ENCODE measurements at regions not wholly inside any gene's neighbourhood (a gene's known extent, or its start where the extent isn't known, plus 50 kb on each side); places are given as distances from the start of the nearest gene placed in this dataset.
"Not testable (repeated sequence)": the region's sequence is repeated elsewhere in the genome, so short reads cannot be mapped to it uniquely, and the experiment has no call there.

DNA sequence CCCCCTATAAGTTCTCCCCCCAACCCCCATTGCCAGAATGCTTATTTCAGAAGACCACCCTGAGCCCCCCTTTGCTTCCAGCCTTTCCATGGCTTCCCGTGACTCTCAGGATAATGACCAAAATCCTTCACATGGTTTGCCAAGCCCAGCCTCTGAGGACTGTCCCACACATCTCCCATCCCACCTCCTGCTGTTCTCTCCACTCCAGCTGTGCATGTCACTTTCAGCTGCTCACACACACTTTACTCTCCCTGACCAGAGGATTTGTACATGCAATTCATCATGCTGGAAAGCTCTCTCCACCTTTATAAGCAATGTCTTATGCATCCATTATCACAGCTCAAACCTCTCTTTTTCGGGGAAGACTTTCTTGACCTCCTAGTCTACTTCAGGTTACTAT lies 164.2 kb downstream of the PRL start:
- no peak for DNase-seq

DNA sequence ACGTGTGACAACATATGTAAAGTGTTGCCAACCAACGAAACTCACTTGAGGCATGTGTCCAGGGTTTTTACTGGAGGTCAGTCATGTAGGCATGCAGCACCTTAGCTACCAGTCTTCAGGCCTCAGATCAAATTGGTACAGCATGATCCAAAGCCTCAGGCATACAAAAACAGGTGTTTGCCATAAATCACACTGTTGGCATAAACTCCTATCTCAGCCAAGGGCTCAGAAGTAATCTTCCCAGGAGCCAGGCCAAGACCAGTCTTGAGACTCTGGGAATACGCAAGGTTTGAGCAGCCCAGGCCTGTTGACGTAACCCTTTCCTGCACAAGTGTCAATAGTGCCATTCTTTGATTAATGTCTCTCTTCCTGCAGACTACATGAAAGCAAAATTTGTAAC lies 163.5 kb downstream of the PRL start:
- DNase-seq = no peak

DNA sequence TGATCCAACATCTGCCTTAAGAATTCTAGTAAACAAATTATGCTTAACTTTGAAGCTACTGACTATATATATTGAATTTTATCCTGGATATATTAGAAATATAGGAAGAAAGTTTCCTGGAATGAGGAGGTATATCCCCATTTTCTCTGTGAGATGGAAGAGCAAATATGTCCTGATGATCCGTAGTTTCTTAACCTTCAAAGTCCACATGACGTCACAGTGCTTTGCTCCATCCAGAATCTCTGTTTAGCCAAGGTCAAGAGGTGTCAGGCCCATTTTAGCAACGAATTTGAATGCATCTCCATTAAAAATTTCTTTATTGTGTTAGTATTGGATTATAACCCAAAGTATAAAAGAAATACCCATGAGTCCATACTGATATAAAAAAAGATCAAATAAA lies 162.5 kb downstream of the PRL start:
- DNase-seq = no peak

DNA sequence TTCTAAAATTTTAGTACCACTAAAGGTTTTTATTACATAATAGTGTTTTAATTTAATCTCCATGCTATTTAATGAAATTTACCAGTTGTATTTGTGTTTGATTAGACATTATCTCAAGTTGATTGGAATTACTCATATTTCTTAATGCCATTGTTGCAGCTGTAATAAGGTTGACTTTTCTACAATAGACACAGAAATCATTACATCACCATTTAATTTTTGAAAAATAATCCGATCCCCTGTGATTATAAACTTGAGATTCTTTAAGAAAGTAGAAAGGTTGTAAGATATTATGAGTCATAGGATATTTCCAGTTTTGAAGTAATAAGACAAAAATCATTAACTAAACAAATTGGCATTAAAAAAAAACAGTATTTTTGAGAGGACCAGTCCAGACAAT lies 161.4 kb downstream of the PRL start:
- no peak for DNase-seq

DNA sequence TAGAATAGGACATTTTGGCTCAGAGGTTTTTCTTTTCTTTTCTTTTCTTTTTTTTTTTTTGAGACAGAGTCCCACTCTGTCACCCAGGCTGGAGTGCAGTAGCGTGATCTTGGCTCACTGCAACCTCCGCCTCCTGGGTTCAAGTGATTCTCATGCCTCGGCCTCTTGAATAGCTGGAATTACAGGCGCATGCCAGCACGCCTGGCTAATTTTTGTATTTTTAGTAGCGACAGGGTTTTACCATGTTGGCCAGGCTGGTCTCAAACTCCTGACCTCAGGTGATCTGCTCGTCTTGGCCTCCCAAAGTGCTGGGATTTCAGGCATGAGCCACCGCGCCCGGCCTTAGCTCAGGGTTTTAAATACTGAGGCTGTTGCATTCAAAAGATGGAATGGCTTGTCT lies 156.1 kb downstream of the PRL start:
- DNase-seq = not testable (repeated sequence)

DNA sequence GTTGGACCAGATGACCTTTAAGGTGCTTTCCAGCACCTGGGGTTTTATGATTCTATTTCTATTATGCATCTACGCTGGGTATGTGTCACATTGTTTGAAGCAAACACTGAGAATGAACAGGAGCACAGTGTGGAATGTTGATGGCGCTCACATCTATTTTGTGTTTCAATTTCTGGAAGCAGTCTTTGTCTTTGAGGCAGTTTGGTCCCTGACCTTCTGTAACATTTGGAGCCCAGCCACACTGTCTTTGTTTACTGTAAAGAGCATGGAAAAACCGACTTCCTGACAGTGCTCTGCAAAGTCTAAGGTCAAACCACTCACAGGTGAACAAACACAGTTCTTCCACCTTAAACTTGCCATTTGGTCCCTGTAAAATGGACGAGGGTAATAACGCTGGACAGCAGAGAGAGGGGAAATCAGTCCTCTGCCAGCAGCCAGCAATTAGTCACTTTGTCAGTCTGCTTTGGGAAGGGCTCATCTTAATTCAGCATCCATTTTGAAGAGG lies 155.5 kb downstream of the PRL start:
- DNase-seq = no peak

DNA sequence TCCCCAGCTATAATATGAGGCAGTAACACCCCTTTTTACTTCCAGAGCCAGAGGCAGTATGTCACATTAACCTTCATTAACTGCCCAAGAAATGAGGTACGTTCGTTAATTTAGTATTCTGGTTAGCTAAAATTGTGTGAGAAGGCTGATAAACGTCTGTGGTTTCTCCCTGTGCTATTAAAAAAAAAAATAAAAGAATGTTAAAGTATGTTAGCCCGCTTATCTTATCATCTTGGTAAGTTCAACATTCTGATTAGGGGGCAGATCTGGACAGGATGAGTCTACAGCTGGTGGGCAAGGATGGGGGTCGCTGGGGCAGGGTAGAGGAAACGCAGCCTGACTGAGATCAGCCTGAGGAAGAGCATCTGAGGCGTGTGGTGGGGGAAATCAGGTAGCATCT lies 154.0 kb downstream of the PRL start:
- DNase-seq = no peak

DNA sequence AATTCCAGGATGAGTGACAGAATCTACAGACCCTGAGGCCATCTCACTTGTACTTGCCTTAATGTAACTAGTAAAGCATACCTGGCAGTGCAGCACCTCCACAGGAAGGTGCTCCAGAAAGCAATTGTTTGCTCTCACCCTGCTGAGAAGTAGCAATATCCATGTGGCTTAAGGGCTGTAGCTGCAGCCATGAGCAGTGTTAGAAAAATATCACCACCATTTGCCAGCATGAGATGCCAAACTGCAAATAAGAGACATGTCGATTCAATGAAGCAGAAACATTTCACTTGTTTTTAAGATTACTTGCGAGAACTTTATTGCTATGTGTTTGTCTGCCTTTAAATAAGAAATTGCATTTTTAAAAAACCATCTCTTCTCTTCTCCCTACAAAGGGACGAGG lies 151.5 kb downstream of the PRL start:
- DNase-seq = no peak

DNA sequence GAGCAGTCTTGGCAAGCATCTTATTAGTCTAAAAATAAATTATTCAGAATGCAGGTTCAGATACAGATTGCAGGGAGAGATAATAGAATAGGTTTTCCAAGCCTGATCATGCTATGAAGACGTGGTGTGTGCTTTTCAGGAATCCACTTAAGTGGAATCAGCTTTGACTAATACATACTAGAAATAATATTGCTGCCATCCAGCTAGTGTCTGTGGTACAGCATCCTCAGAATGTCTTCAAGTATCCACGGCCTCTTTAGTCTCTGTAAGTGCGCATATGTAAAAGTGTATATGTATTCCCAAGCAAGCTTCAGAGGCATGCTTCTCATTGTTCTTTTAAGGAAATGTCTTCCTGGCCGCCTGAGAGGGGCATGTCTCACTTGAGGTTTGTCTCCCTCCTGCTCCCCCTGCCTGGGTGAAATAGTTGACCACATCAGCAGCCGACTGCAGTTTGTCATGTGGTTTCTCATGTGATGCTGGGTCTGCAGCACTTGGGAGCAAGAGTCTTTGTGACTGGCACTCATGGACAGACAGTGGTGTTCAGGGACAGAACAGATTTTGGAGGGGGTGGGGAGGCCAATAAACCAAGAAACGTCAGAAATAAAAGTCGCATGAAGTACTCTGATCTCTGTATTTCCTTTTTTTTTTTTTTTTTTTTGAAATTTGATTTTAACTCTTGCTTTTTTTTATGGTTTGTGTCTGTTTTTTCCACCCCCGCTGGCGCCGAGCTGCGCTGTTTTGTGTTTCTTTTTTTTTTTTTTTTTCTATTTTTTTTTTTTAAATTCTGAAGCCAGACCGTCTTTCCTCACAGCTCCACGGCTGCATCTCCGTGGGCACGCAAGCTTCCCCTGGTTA lies 150.8 kb downstream of the PRL start:
- DNase-seq = peak; percentile 12

DNA sequence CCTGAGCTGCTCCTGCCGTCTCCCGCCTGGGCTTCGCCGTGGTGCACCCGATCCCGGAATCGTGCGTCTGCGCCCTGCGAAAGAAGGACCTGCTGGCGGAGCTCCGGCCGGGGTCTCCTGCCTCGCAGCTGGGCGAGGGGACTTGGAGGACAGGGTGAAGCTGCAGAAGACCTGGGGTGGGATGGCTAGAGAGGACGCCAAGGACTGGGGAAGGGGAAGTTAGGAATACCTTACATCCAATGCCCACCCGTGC lies 150.2 kb downstream of the PRL start:
- no peak for DNase-seq

DNA sequence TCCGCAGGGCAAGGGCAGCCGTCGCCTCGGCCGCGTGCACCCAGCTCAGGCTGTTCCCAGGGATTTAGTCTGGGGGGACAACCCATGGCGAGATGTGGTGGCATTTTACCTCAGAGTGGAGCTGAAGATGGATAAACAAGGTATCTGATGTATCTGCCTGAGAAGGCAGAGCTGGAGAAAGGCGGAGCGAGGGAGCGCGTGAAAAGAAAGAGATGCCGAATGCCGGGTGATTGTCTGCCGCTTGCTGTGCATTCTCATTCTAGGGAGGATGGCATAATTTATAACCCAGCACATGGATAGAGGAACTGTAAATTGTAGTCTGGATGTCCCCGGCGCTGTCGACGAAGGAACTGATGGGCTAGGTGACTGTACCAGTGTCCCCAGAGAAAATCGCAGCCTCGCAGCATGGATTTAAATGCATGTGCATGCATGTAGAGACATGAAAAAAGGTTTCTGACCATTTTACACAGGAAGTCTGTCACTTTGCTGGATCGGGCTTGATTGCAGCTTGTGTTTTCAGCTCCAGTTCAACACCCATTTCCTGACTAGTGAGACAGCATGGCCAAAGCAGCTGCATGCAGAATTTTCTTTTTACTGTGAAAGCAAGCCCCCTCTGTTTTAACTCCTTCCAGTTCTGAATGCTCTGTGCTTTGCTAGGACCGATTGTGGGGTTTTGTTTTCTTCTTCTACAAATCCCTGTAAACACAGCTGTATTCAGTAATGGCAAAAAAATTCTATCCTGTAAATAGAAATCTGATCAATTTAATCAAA lies 149.7 kb downstream of the PRL start:
- DNase-seq = no peak

DNA sequence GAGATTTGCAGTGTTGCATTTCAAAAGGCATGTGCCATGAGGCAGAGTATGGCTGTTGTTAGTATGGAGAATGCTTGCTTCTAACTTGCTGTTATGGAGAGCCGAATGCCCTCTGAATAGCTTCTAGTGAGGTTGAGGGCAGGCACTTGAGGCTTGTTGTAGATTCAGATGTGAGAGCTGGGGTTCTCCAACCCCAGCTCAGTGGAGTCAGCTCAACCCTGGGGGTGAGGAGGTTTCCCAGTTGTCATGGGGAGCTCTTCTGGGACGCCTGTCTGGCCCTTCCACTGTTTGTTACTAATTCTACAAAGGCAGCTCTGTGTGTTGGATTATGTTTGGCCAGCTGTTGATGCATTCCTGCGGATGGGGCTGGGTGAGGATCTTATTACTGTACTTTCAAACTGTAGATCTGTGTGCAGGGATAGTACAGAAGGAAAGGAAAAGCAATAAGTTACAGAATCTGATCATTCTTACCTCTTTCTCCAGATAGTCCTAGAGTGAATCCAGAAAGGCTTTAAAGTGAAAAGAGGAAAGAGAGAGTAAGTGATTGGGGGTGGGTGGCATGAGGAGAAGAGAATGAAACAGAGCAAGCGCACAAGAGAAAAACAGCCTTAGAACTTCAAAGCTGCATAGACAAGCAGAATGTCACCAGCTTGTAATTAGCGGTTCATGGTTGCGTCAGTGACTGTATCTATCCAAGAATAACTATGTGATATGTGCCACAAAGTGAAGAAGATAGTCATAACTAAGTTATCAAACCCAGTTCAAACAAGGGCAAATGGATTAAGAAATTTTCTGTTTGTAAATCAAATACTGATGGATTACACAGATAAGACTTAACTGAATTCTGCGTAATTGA lies 148.7 kb downstream of the PRL start:
- DNase-seq = no peak

DNA sequence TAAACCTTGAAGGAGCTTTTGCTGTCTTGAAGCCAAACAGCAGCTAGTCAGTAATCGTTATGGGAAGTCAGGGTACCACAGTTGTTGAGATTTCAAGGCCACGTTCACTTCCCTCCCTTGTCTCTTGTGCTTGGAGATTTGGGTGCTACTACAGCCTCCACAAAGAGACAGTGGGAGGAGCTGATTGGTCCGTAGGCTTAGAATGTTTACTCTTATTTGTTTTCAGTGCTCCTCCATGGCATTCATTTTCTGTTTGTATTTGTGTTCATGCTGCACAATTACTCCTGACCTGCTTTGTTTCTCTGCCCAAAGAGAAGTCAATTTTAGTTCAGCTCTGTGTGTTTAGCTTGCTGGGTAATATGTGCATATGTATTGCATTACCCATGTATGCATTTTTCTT lies 147.7 kb downstream of the PRL start:
- no peak for DNase-seq

DNA sequence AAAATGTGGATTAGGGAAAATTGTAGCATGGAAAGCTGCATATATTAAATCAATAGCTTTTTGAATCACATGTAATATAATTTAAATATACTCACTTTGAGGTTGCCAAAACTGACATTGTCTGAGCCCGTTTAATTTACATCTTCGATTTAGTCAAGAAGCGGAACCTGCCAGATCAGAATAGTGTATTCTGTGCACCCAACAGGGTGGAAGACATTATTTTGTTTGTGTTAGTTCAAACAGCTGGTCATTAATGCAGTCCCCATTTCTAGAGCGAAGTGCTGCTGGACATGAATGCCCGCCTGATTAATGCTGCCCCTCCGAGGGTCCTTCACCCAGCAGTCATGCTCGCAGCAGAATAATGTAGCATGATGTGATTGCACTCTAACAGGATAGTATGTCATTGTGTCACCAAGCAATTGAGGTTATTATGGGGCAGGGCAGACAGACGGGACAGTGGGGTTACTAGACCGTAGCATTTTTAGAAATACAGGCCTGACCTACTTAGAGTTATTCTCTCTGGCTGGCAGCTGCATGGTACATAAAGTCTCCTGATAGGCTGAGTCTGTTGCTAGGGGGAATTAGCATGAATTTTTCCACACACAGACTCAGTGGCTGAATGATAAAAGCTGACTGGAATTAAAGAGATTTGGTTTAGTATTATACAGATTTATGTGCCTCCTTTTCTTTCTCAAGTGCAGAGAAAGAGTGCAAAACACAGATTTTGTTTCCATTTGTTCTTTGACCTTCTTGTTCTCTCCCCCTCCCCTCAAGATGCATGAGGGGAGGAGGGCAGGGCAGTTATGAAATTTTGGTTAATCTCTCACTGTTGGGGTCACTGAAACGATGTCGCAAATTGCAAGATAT lies 147.1 kb downstream of the PRL start:
- DNase-seq = no peak

DNA sequence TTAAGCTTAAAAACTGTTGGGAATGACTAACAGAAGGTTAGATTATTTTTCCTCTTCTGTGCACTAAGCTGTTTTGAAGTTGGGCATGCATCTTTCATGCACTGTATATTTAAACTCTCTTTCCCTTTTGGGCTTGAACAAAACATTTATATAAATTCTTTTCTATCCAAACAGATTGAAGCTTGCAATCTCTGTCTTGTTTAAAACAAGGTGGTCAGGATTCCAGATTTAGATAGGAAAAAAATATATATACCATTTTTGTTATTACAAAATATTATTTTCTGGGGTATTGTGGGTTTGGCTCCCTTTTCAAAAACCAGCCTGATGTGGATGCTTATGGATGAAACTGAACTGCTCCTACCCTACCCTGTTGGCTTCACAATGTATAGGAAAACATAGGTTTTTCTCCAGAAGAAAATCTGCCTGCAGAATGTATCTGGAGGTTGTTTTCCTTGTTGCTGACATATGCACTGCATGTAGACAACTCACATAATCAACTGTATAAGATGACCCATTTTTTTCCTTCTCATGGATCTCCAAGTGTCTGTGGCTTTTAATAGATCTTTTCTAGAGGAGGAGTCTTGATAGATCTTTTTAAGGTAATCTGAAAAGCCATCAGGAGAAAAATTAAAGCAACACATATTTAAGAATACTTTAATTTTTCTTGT lies 146.3 kb downstream of the PRL start:
- DNase-seq = no peak

DNA sequence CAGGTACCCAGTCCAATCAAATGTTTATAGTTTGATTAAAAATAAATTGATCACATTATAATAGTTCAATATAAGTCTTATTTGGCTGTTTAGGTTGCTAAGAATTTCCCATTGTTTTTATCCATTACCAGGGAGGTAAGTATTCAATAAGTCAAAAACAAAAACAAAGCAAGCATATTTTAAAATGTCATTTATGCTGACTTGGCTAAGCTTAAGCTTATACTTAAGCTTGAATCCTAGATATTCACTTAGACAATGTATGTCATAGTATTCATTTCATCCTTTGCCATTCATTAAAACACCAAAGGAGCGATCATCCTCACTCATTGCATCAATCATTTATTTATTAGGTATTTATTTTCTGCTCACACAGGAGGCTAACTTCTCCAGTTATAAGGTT lies 144.9 kb downstream of the PRL start:
- no peak for DNase-seq

DNA sequence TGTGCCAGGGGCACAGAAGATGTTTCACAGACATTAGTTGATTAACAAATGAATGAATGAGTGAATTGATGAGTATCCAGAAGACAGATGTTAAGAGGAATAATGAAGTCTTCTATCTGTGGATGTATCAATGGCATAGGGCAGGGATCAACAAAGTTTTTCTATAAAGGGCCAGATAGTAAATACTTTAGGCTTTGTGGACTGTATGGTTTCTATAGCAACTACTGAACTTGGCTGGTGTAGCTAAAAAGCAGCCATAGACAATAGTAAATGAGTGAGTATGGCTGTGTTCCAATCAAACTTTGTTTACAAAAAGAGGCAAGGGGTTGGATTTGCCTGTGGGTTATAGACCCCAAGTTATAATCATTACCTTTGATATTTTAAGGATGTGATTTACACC lies 144.0 kb downstream of the PRL start:
- DNase-seq = no peak

DNA sequence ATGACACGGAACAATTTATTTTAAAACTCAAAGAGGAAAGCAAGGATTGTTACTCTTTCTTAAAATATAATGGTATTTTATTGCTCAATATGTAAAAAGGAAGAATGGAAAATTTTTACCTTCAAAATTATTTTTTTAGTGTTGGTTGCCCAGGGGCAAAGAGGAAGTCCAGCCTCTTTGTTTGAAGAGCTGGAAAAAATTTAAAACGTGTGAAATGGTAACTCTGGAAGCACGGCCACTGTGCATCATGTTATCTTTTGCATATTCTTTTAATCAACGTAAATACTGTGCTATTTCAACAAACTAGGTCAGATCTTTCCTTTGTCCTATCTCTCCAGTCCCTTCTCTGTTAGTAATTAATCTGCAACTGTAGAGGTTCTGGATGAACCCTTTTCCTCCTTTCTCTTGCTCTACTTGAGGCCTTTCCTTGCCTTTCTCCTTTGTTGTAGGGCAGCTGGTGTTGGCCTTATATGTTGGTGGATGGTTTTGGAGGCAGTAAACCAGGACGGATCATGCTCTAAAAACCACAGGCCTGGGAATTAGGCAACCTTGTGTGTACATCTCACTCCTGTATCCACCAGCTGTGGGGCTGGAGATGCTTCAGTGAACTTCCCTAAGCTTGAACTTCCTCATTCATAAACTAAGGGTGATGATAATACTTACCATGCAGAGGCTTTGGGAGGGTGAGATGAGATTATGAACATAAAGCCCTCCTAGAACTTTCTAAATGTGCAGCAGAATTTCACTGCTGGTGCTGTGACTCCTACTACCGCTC lies 143.3 kb downstream of the PRL start:
- peak; percentile 19 for DNase-seq

DNA sequence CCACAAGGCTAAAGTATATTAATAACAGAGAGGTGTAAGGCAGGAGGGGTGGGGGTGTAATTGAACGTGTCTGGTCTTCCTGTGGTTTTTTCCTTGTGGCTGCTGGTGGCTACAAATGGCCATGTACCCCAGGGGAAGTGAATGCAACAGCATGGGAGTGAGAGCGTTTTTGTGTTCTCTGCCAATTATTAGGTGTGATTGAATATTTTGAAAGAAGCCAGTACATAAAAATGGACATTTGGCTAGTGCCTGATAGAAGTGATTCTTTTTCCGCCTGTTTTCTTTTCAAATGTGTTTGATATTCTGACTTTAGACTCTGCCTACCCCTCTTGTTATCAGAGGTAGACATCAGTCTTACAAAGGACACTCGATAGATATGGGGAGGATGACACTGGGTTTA lies 141.3 kb downstream of the PRL start:
- peak; percentile 3 for DNase-seq

DNA sequence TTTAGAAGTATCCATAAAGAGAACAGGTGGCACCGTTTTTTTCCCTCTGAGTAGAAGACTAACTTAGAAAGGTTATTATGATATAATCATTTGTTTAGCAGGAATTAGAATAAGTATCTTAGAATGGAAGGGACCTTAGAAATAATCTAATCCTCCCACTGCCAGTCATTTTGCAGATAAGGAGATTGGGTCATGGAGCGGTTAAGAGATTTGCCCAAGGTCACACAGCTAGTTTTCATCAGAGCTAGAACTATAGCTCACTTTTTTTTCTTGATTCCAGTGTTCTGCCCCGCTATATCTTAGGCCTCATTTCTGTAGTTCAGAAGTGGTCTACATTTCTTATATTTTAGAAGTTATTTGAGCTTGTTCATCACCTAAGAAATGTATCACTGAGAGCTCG lies 139.6 kb downstream of the PRL start:
- DNase-seq = no peak

DNA sequence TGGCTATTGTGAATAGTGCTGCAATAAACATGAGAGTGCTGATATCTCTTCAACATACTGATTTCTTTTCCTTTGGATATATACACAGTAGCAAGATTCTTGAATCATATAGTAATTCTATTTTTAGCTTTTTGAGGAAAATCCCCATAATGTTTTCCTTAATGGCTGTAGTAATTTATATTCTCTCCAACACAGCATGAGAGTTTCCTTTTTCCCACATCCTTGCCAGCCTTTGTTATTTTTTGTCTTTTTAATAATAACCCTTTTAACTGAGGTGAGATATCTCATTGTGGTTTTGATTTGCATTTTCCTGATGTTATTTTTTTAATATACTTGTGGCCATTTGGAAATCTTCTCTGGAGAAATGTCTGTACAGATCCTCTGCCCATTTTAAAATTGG lies 132.6 kb downstream of the PRL start:
- no peak for DNase-seq
